ENCODE measurements at regions not wholly inside any gene's neighbourhood (a gene's known extent, or its start where the extent isn't known, plus 50 kb on each side); places are given as distances from the start of the nearest gene placed in this dataset.

GRCh38 chr2:6310256-6311215 is 555.2 kb downstream of the CMPK2 start:
- no peak for DNase-seq

- DNase-seq: no peak
Measured at GRCh38 chr2:6312367-6312766, 553.3 kb downstream of the CMPK2 start.

- no peak for DNase-seq
Measured at GRCh38 chr2:6314218-6314960, 551.3 kb downstream of the CMPK2 start.

- DNase-seq: no peak
Measured at GRCh38 chr2:6325616-6326015, 540.1 kb downstream of the CMPK2 start.

- no peak for DNase-seq
Measured at GRCh38 chr2:6326958-6327357, 538.7 kb downstream of the CMPK2 start.

- DNase-seq: no peak
Measured at GRCh38 chr2:6336752-6337471, 528.8 kb downstream of the CMPK2 start.

- DNase-seq: no peak
Measured at GRCh38 chr2:6337472-6337820, 528.3 kb downstream of the CMPK2 start.

GRCh38 chr2:6341588-6342129 is 524.0 kb downstream of the CMPK2 start:
- DNase-seq: no peak

- no peak for DNase-seq
Measured at GRCh38 chr2:6342273-6342920, 523.3 kb downstream of the CMPK2 start.

- DNase-seq: no peak
Measured at GRCh38 chr2:6343076-6343475, 522.6 kb downstream of the CMPK2 start.

- no peak for DNase-seq
Measured at GRCh38 chr2:6352247-6352646, 513.5 kb downstream of the CMPK2 start.

GRCh38 chr2:6352906-6353515 is 512.7 kb downstream of the CMPK2 start:
- DNase-seq: no peak

- DNase-seq: no peak
Measured at GRCh38 chr2:6353669-6354068, 512.0 kb downstream of the CMPK2 start.

- no peak for DNase-seq
Measured at GRCh38 chr2:6354546-6354945, 511.2 kb downstream of the CMPK2 start.

- DNase-seq: no peak
Measured at GRCh38 chr2:6355886-6356761, 509.6 kb downstream of the CMPK2 start.

GRCh38 chr2:6358546-6358945 is 507.2 kb downstream of the CMPK2 start:
- no peak for DNase-seq

GRCh38 chr2:6358985-6359384 is 506.7 kb downstream of the CMPK2 start:
- DNase-seq: no peak

GRCh38 chr2:6359964-6360363 is 505.7 kb downstream of the CMPK2 start:
- DNase-seq: no peak

- no peak for DNase-seq
Measured at GRCh38 chr2:6362671-6363450, 502.8 kb downstream of the CMPK2 start.

GRCh38 chr2:6368281-6368680 is 497.4 kb downstream of the CMPK2 start:
- DNase-seq: no peak

Measured in CD4-positive, alpha-beta T cell treated with Interleukin-21 for 1 hour (primary cell).